ENCODE measurements at regions not wholly inside any gene's neighbourhood (a gene's known extent, or its start where the extent isn't known, plus 50 kb on each side); places are given as distances from the start of the nearest gene placed in this dataset.

DNA sequence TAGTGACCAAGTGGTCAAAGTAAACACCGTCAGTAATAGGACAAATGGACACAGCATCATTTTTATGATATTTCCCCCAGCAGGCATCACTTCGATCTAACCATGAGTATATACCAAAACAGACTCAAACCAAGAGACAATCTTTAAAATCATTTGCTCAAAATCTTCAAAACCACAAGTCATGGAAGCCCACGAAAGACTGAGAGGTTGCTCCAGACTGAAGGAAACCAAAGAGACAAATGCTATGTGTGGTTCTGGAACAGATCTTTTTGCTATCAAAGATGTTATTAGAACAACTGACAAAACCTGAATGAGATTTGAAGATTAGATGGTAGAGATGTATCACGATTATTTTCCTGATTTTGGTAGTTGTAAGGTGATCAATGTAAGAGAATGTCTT, 197.7 kb downstream of the TBXT start:
- intact Hi-C loops (cut with DNase I), result no loop called here
- DNase-seq (ENCODE audit: low spot score), result no peak

DNA sequence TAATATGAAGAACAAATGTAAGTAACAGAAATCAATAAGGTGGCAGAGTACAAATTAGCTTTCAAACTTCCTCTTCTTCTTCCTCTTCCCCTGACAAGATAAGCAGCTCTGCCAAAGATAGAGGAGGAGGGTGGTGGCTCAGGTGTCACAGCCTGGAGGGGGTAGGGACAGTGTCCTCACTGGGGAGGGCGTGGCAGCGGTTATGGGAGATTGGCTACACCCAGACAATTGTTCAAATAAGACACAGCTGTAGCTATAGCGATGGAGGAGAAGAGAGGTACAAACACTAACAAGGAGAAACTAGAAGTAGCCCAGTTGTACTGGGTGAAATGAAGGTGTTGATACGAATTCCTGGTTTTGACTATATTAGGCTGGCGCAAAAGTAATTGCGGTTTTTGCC, 198.5 kb downstream of the TBXT start:
- intact Hi-C loops (cut with DNase I), result no loop called here
- no peak for DNase-seq (ENCODE audit: low spot score)

DNA sequence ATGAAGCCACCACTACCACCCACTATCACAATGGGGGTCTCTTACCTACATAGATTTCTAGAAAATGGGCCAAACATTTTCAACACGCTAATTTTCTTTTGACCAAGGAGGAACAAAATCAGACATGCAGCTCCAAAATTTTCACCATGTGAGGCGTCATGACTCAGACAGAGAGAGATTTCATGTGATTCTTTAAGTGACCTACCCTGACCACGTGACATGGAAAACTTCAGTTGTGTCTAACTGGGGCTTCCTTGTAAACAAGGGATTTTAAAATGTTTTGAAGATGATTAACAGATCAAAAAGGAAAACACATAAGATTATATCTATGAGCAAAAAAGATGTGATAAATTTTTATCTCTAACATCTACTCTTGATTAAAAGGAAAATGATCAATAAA, 199.2 kb downstream of the TBXT start:
- DNase-seq (ENCODE audit: low spot score), result no peak
- intact Hi-C loops (cut with DNase I), result no loop called here

DNA sequence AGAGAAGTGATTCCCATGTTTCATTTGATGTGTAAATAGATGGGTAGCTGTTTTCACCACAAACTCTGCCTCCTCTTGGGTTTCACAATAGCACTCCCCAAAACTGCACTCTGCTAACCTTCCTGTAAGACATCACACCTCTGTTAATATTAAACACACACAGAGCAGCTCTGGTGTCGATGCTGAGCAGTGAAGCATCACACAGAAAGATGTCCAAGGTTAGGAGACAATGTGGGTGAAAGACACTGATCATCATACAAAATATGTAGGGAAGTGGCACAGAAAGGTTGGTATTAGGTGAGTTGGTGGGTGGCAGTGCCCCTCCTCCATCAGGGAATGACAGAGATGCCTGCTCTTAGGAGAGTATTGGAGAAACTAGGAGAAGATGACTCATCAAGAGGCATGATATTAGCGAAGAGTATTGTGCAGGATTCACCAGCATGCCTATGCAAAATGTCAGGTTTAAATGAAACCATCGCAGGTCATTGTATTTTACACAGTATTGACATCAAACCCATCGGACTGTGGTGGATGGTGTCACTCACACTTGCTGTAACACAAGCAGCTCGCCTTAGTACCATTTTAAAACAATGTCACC, 199.7 kb downstream of the TBXT start:
- intact Hi-C loops (cut with DNase I), result no loop called here
- no peak for DNase-seq (ENCODE audit: low spot score)

DNA sequence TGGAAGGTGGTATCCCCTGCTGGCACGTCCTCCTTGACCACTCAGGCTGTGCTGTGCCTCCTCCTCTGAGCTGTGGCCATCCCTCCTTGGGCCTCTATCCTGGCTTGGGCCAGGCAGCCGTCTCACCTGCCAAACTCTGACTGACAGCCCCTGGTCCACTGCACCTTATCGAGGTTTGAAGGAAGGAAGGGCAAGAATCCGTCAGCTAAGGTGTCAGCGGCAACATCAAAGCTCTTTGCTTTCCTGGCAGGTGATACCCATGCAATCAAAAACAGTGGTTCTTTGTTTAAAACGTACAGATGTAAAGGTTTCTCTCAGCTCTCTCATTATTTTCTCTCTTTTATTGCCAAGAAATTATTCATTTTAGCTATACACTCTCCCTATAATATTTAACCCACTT, 203.9 kb downstream of the TBXT start:
- no peak for DNase-seq (ENCODE audit: low spot score)
- intact Hi-C loops (cut with DNase I), result no loop called here

DNA sequence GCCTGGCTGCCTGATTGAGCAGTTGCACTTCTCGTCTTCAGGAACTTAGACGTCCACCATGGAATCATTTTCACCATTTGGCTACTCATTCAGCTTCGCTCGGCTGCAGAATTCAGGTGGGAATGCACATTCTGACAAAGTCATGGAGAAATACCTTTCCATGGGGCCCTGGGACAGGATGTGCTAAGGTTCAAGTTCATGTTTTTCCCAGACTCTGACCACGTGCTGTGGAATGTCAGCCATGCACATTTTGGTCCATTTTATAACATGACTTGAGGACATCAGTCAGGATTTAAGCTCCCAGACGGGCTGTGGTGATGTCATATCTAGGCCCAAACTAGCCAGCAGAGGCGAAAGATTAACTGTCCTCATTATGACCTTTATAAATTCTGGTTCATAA, 205.3 kb downstream of the TBXT start:
- intact Hi-C loops (cut with DNase I), result no loop called here
- peak; percentile 41 for DNase-seq (ENCODE audit: low spot score)

DNA sequence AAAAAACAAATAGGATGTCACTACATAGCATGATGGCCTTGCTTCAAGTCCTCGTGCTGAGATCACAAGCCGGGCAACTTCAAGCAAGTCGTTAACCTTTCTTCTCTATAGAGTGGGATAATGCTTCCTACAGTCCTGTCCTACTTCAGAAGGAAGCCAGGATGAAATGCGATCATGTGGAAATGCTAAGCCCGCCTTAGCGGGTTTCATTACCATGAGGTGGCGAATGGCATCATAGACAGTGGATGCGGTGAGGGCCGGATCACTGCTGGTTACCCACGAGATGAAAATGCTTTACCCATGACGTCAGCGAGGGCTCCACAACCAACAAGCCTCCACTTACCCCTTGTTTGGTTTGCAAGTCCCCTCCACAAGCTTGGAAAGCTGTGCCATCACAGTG, 206.4 kb downstream of the TBXT start:
- DNase-seq (ENCODE audit: low spot score), result peak; percentile 32
- intact Hi-C loops (cut with DNase I), result no loop called here

DNA sequence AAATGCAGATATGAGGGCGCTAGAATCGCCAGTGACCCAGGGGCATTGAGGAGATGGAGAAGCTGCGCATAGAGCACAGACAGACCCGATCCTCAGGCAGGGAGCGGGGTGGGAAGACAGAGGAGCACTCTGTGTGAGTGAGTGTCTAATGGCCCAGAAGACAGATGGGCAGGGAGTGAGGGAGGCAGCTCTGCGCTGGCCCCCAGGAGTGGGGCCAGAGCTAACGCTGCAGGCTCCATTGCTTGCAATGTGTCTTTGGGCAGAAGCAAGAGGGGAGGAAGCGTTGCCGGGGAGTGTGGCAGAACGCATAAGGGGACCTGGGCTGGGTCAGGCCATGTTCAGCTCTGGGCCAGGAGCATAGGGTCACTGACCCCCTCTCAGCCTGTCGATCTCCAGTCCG, 207.0 kb downstream of the TBXT start:
- intact Hi-C loops (cut with DNase I), result no loop called here

DNA sequence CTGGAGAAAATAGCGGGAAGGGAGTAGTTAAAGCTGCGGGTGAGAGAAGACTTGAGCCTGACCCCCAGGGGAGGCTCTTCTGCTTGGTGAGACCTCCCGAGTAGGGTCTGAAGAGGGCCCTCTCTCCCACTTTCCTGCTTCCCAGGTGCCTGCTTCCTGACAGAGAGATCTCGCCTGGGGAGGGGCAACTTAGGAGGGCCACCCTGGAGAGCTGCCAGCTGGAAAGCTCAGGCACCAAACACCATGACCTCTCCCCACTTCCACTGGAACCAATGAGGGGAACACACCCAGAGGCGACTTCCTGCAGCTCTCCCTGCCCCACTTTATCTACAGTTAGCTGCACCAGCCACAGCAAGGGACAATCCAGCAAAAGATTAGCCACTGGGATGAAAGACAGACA, 208.0 kb downstream of the TBXT start:
- peak; percentile 58 for DNase-seq (ENCODE audit: low spot score)
- intact Hi-C loops (cut with DNase I), result no loop called here

More for the DNA sequence above, 207.0 kb downstream of the TBXT start:
- DNase-seq (ENCODE audit: low spot score), result peak; percentile 62

DNA sequence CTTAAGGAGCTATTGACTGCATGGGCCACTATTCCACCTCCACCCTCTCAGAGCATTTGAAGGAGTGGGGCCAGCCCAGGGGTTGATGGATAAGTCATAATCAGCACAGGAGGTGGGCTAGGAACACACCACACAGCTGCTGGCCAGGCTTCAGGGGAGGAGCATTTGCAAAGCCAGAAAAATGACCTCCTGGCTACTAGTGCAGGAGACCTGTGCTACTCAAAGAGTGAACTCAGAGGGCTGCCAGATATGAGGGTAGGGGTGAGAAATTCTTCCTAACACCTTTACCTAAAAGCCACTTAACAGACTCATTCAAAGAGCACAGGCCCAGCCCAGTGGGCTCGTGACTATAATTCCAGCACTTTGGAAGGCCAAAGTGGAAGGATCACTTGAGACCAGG, 210.8 kb downstream of the TBXT start:
- no peak for DNase-seq (ENCODE audit: low spot score)

DNA sequence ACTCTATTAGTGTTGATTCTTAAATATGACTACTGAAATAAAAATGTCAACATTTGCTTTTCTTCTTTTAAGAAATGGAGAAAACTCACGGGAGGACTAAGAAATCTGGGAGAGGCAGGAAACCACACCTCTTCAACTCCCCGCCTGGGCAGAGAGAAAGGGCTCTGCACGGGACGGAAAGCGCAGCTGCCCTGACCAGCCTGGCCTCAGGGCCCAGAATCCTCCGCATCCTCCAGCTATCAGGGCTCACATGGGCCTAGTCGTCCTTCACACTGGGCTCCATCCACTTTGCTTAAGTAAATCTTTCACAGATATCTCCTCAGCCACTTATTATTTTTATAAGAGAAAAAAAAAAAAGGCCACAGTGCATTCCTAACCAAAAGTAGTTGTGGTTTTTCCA, 215.1 kb downstream of the TBXT start:
- intact Hi-C loops (cut with DNase I), result no loop called here
- DNase-seq (ENCODE audit: low spot score), result no peak

More for the DNA sequence above, 210.8 kb downstream of the TBXT start:
- intact Hi-C loops (cut with DNase I), result loop anchor here in 1 of 2 donors (1.0 kb wide), 1 partner anchor 21 kb away; no protein-coding TSS in a partner anchor

DNA sequence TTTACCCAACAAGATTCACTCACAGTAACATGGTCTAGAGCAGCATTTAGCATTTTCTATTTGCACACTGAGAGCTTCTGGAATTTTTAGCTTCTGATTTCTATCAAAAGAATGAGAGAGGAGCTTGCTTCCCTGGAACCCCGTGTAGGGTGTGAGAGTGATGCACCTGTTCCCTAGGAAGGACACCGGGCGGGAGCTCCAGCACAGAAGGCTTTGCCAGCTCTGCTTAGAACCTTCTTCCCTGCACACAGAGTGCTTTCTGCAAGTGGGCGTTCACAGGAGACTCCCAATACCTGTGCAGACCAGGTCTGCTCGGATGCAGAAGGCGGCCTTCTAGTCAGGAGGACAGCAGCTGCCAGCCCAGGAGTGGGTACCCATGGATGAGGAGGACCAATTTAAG, 217.3 kb downstream of the TBXT start:
- no peak for DNase-seq (ENCODE audit: low spot score)
- intact Hi-C loops (cut with DNase I), result no loop called here

DNA sequence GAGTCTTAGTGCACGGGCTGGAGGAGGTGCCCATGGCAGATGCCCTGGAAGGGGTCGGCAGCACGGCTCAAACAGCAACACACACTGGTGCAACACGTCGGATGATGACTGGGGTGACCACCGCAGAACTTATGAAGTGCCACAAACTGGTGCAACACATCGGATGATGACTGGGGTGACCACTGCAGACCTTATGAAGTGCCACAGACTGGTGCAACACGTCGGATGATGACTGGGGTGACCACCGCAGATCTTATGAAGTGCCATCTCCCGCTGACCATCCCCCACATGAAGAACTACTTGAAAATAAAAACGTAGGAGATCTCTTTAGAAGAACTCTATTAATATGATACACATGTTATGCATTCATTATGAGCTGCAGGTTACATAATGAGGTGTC, 218.3 kb downstream of the TBXT start:
- intact Hi-C loops (cut with DNase I), result no loop called here

DNA sequence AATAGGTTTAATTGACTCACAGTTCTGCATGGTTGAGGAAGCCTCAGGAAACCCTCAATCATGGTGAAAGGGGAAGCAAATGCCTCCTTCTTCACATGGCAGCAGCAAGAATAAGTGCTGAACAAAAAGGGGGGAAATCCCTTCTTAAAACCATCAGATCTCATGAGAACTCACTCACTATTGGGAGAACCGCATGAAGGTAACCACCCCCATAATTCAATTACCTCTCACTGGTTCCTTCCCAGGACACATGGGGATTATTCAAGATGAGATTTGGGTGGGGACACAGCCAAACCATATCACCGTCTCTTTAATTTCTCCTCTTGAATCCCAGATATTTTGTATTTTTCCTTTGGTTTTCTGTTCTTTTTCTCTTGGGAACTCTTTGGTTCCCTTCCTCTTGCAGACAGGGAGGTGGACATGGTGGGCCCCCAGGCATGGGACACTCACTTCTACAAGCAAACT, 223.6 kb downstream of the TBXT start:
- DNase-seq (ENCODE audit: low spot score), result no peak
- intact Hi-C loops (cut with DNase I), result no loop called here

More for the DNA sequence above, 218.3 kb downstream of the TBXT start:
- no peak for DNase-seq (ENCODE audit: low spot score)

DNA sequence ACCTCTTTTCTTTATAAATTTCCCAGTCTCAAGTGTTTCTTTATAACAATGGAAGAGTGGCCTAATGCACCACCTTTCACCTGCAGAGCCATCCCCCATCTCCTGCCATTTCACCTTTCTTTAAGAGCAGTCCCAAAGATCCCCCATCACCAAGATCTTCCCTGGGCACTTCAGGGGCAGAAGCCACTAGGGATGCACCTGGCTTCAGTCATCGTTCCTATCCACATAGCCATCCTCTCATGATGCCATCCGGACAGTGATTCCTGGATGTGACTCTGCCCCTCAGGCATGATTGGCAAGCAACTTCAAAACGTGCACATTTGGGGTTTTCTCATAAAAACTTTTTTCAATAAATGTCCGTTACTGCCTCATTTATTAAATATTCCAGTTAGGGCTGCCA, 225.9 kb downstream of the TBXT start:
- no peak for DNase-seq (ENCODE audit: low spot score)
- intact Hi-C loops (cut with DNase I), result no loop called here

DNA sequence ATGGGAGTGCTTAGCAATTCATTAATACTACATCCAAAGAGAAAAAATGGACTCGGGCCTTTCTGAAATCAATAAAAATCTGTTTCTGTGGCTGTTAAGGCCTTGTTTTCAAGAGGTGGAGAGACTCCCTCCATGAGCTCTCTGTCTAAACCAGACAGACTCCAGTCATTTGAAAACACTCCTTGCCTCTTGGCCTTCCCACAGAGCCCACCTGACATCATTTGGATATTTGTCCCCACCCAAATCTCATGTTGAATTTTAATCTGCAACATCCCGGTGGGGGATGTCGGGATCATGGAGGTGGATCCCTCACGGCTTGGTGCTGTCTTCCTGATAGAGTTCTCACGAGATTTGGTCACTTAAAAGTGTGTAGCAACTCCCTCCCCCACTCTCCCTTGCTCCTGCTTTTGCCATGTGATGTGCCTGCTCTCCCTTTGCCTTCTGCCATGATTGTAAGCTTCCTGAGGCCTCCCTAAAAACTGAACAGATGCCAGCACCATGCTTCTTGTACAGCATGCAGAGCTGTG, 226.3 kb downstream of the TBXT start:
- no peak for DNase-seq (ENCODE audit: low spot score)
- intact Hi-C loops (cut with DNase I), result no loop called here

DNA sequence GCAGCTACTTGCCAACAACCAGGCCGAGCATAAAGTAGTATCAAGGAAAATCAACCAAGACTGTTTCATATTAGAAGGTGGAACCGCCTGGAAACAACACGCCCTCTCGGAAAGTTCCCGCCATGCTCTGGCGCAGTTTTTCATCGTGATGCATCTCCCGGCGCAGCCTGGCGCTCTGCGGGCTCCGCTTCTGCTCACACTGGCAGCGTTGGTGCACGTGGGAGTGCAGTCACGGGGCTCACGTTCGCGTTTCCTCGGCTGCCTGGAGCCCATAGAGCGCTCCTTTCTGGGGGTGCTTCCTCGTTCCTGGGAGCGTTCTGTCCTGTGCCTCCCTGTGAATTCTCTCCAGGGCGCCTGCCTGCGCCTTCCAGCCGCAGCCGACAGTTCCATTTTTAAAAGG, 227.3 kb downstream of the TBXT start:
- intact Hi-C loops (cut with DNase I), result no loop called here
- no peak for DNase-seq (ENCODE audit: low spot score)

DNA sequence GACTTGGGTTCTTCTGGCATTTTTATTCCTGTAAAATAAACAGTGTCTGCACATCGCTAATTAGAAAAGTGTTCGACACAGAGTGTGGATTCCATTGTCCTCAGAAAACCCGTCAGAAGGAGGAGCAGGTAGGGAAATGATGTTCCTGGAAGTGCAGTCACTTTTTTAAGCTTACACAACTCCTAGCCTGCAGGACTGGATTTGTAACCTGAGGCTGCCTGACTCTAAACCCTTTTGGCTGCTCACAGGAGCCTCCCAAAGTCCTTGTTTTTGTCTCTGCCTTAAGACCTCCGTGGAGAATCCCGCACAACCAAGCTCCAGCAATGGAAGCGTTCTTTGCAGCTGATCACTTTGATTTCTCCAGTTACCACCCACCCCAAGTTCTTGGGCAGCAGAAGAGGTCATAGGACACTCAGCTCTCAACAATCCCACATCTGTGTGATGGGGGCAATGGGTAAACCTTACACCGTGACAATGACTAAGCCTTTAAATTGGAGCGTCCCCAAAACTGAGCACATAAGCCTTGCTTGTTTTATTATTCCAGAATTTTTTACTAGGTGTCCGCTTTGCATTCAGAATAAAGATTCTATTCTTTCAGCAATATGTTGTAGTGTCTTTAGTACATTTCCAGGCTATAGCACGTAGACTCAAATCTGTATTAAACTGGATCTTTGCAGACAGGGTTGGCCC, 227.9 kb downstream of the TBXT start:
- no peak for DNase-seq (ENCODE audit: low spot score)
- intact Hi-C loops (cut with DNase I), result no loop called here

DNA sequence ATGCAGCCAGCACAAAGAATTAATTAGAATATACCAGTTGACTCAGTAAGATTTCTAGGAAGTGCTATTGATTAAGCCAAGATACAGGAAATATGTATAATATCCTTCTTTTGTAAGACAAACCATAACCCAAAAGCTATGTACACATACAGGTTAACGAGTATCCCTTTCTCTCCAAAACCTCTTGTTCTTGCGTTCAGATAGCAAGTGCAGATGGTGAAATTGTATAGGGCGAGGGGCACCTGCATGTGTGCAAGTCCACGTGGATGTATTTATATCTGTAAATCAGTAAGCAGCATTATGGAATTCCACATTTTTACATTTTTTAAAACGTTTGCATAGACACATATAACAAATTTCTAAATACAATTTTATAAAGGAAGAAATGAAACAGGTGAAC, 228.6 kb downstream of the TBXT start:
- no peak for DNase-seq (ENCODE audit: low spot score)
- intact Hi-C loops (cut with DNase I), result no loop called here

DNA sequence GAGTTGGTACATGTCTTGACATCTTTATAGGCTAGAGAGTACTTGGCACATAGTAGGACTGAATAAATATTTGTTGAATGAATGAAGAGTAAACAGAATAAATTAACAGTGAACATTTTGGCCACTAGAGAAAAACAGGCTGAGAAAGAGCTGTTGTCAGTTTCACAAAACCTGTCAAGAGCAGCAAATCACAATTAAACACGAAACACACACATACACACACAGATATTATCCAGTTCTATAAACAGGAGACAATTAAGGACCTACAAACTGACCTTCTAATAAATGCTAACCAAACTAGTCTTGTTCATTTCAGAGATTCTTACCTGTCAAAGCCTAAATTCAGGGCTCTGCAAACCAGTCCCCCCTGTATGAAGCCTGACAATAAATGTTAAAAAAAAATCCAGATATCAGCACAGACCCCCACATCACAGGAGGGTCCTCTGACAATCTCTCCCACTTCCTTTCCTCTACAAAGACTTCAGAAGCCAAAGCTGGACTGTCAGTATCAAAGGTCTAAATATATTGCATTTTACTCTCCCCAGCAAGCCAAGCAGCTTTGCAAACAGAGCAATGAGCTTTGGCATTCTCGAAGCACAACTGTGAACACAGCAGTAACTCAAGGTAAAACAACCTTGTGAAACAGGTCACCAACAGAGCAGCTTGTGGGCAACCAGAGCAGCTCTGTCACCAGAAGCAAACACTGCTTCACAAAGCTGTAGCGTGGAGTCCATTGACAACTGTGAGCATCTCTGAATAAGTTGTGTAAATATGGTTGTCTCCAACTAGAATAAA, 229.9 kb downstream of the TBXT start:
- intact Hi-C loops (cut with DNase I), result no loop called here
- no peak for DNase-seq (ENCODE audit: low spot score)
